ENCODE measurements at regions not wholly inside any gene's neighbourhood (a gene's known extent, or its start where the extent isn't known, plus 50 kb on each side); places are given as distances from the start of the nearest gene placed in this dataset.

GRCh38 chr1:186620566-186621350, 59.5 kb downstream of the PTGS2 start:
- Histone ChIP-seq H3K27me3 (no peaks in the 10 kb centered on the region), H3K4me1 (no peaks in the 10 kb centered on the region), H3K27ac (no peak overlapping the region), H3K36me3 (no peaks in the 10 kb centered on the region), H3K9me3 (no peaks in the 10 kb centered on the region), H3K4me3 (no peak overlapping the region)
- DNase-seq = no peak
- intact Hi-C loops (cut with DNase I) = no loop called here
- no peak for ATAC-seq
- TF ChIP-seq CTCF (IDR thresholded peaks at IDR 0.05) = no peak

GRCh38 chr1:186618401-186619170, 61.6 kb downstream of the PTGS2 start:
- no peaks in the 10 kb centered on the region for H3K27me3 ChIP-seq
- no peaks in the 10 kb centered on the region for H3K4me1 ChIP-seq
- TF ChIP-seq CTCF (IDR thresholded peaks at IDR 0.05) = no peak
- ATAC-seq = peak; percentile 93
- no peaks in the 10 kb centered on the region for H3K9me3 ChIP-seq
- H3K36me3 ChIP-seq = no peaks in the 10 kb centered on the region
- intact Hi-C loops (cut with DNase I) = no loop called here
- DNase-seq = peak; percentile 75
- H3K27ac ChIP-seq = no peak overlapping the region
- peak overlapping the region; percentile 19 for H3K4me3 ChIP-seq

- DNase-seq (no peak), ATAC-seq (peak; percentile 39)
- intact Hi-C loops (cut with DNase I) = no loop called here
- no peak for TF ChIP-seq CTCF (IDR thresholded peaks at IDR 0.05)
- Histone ChIP-seq H3K9me3 (no peaks in the 10 kb centered on the region), H3K27ac (no peak overlapping the region), H3K4me1 (no peaks in the 10 kb centered on the region), H3K4me3 (no peak overlapping the region), H3K27me3 (no peaks in the 10 kb centered on the region), H3K36me3 (no peaks in the 10 kb centered on the region)
Measured at GRCh38 chr1:186617926-186618325, 62.3 kb downstream of the PTGS2 start.

- Histone ChIP-seq H3K9me3 (no peaks in the 10 kb centered on the region), H3K27me3 (no peaks in the 10 kb centered on the region), H3K4me3 (no peak overlapping the region), H3K4me1 (no peaks in the 10 kb centered on the region), H3K36me3 (no peaks in the 10 kb centered on the region), H3K27ac (no peak overlapping the region)
- intact Hi-C loops (cut with DNase I) = no loop called here
- no peak for DNase-seq
- ATAC-seq = no peak
- TF ChIP-seq CTCF (IDR thresholded peaks at IDR 0.05) = no peak
Measured at GRCh38 chr1:186616511-186616910, 63.7 kb downstream of the PTGS2 start.

- TF ChIP-seq CTCF (IDR thresholded peaks at IDR 0.05) = no peak
- no peak for ATAC-seq
- H3K9me3 ChIP-seq = no peaks in the 10 kb centered on the region
- no peaks in the 10 kb centered on the region for H3K4me1 ChIP-seq
- intact Hi-C loops (cut with DNase I) = no loop called here
- DNase-seq = no peak
- no peak overlapping the region for H3K4me3 ChIP-seq
- no peaks in the 10 kb centered on the region for H3K27me3 ChIP-seq
- no peak overlapping the region for H3K27ac ChIP-seq
- no peaks in the 10 kb centered on the region for H3K36me3 ChIP-seq
Measured at GRCh38 chr1:186615332-186615731, 64.9 kb downstream of the PTGS2 start.

All from upper lobe of right lung (tissue), 1 donor.